ENCODE measurements at regions not wholly inside any gene's neighbourhood (a gene's known extent, or its start where the extent isn't known, plus 50 kb on each side); places are given as distances from the start of the nearest gene placed in this dataset.
"Not testable (repeated sequence)": the region's sequence is repeated elsewhere in the genome, so short reads cannot be mapped to it uniquely, and the experiment has no call there.

DNA sequence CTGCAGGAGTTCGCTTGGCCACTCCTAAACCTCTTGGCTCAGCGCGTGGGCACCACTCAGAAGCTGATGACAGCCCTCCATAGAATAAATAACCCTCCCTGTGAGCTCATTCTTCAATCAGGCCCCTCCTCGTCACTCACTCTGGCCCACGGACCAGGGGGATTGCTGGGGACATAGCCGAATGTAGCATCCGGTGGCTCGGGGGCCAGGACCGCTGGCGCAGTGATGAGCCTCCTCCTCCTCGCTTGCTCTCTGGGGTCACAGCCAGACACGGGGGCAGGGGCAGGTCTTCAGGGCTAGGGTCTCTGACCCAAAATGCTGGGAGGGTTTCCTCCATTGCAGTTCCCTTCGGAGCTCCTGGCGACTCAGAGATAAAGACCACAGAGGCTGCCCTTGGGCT, 79.9 kb downstream of the TFAP2C start:
- Histone ChIP-seq H3K27me3 (ENCODE audit: insufficient read depth, low read length) (no peaks in the 10 kb centered on the region), H3K36me3 (ENCODE audit: insufficient read depth, low read length) (no peaks in the 10 kb centered on the region), H3K27ac (ENCODE audit: low read depth, low read length) (no peak overlapping the region), H3K4me3 (ENCODE audit: low read depth, low read length) (no peak overlapping the region), H3K4me1 (ENCODE audit: control insufficient read depth, insufficient read depth, low read length, unreplicated experiment) (no peaks in the 10 kb centered on the region), H3K79me2 (ENCODE audit: control insufficient read depth, insufficient read depth, low read length, unreplicated experiment) (no peaks in the 10 kb centered on the region), H2AFZ (ENCODE audit: low read length, unreplicated experiment) (no peak overlapping the region)

DNA sequence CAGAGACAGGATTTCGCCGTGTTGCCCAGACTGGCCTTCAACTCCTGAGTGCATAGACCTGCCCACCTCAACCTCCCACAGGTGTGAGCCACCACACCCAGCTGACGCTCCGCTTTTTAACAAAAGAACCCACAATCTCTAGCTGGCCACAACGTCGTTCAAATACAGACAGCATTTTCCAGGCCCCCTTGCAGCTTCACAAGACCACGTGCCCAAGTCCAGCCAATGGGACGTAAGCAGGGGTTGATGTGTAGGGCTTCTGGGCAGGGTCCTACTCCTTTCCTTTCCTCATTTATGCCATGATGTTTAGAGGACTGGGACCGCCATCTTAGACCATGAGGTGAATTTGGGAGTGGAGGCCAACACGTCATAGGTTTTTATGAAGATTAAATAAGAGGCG, 81.0 kb downstream of the TFAP2C start:
- Histone ChIP-seq H3K36me3 (ENCODE audit: insufficient read depth, low read length) (no peaks in the 10 kb centered on the region), H3K27me3 (ENCODE audit: insufficient read depth, low read length) (no peaks in the 10 kb centered on the region), H3K4me1 (ENCODE audit: control insufficient read depth, insufficient read depth, low read length, unreplicated experiment) (no peaks in the 10 kb centered on the region), H3K27ac (ENCODE audit: low read depth, low read length) (no peak overlapping the region), H2AFZ (ENCODE audit: low read length, unreplicated experiment) (no peak overlapping the region), H3K79me2 (ENCODE audit: control insufficient read depth, insufficient read depth, low read length, unreplicated experiment) (no peaks in the 10 kb centered on the region), H3K4me3 (ENCODE audit: low read depth, low read length) (no peak overlapping the region)

DNA sequence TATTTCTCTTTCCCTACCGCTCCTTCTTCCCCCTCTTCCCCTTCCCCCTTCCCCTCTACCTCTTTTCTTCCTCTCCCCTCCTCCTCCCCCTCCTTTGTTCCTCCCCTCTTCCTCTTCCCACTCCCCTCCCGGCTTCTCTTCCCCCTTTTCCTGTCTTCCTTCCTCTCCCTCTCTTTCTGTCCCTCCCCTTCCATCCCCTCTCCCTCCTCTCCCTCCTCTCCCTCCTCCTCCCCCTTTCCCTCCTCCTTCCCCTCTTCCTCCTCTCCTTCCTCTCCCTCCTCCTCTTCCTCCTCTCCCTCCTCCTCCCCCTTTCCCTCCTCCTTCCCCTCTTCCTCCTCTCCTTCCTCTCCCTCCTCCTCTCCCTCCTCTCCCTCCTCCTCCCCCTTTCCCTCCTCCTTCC, 81.5 kb downstream of the TFAP2C start:
- not testable (repeated sequence) for H3K27ac ChIP-seq (ENCODE audit: low read depth, low read length); H3K36me3 ChIP-seq (ENCODE audit: insufficient read depth, low read length); H2AFZ ChIP-seq (ENCODE audit: low read length, unreplicated experiment); H3K79me2 ChIP-seq (ENCODE audit: control insufficient read depth, insufficient read depth, low read length, unreplicated experiment); H3K27me3 ChIP-seq (ENCODE audit: insufficient read depth, low read length); H3K4me1 ChIP-seq (ENCODE audit: control insufficient read depth, insufficient read depth, low read length, unreplicated experiment); H3K4me3 ChIP-seq (ENCODE audit: low read depth, low read length)

DNA sequence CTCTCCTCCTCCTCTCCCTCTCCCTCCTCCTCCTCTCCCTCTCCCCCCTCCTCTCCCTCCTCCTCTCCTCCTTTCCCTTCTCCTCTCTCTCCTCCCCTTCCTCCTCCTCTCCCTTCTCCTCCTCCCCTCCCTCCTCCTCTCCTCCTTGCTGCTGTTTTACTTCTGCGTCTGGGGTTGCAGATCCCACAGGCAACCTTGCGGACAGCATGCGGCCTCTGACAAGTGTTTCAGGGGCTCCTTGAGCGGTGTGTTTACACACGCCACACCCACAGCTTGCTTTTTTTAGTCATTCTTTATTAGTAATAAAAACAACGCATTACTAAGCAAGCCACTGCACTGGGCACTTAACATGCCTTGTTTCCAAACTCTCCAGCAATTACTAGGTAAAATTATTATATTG, 81.9 kb downstream of the TFAP2C start:
- no peaks in the 10 kb centered on the region for H3K79me2 ChIP-seq (ENCODE audit: control insufficient read depth, insufficient read depth, low read length, unreplicated experiment)
- no peaks in the 10 kb centered on the region for H3K4me1 ChIP-seq (ENCODE audit: control insufficient read depth, insufficient read depth, low read length, unreplicated experiment)
- H3K4me3 ChIP-seq (ENCODE audit: low read depth, low read length), result no peak overlapping the region
- H2AFZ ChIP-seq (ENCODE audit: low read length, unreplicated experiment), result no peak overlapping the region
- no peak overlapping the region for H3K27ac ChIP-seq (ENCODE audit: low read depth, low read length)
- no peaks in the 10 kb centered on the region for H3K36me3 ChIP-seq (ENCODE audit: insufficient read depth, low read length)
- no peaks in the 10 kb centered on the region for H3K27me3 ChIP-seq (ENCODE audit: insufficient read depth, low read length)

DNA sequence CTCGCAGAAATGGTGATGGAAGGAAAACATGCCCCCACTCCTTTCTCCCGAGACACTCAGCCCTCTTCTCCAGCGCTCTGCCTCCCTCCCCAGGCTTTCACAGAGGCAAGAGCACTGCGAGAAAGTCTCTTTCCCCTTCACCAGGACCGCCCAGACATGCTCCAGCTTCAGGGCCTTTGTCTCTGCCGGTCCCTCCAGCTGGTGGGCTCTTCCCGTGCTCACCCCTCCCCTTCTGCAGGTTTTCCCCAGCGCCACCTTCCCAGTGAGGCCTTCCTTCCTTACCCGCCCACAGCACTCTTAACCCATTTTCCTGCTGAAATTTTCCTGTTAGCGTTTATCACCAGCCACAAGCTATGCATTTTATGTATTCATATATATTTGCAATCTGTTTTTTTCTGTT, 86.2 kb downstream of the TFAP2C start:
- Histone ChIP-seq H3K36me3 (ENCODE audit: insufficient read depth, low read length) (no peaks in the 10 kb centered on the region), H2AFZ (ENCODE audit: low read length, unreplicated experiment) (no peak overlapping the region), H3K79me2 (ENCODE audit: control insufficient read depth, insufficient read depth, low read length, unreplicated experiment) (no peaks in the 10 kb centered on the region)

DNA sequence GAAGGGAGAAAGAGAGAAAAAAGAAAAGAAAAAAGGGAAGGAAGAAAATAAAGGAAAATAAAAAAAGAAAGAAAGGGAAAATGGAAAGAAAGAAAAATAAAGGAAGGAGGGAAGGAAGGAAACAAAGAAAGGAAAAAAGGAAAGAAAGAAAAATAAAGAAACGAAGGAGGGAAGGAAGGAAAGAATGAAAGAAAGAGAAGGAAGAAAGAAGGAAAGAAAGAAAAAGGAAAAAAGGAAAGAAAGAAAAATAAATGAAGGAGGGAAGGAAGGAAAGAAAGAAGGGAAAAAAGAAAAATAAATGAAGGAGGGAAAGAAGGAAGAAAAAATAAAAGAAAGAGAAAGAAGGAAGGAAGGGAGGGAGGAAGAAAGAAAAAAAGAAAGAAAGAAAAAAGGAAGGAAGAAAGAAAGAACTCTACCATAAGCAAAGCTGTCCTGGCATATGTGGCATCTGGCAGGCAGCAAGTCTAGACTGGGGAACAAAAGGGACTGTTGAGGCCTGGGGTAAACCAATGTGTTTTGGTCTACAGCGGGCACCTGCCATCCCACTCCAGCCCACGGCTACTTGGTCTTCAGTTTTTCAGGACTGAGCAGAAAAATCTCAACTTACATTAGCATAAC, 86.9 kb downstream of the TFAP2C start:
- Histone ChIP-seq H3K27me3 (ENCODE audit: insufficient read depth, low read length) (no peaks in the 10 kb centered on the region), H3K79me2 (ENCODE audit: control insufficient read depth, insufficient read depth, low read length, unreplicated experiment) (no peaks in the 10 kb centered on the region), H3K36me3 (ENCODE audit: insufficient read depth, low read length) (no peaks in the 10 kb centered on the region), H3K4me3 (ENCODE audit: low read depth, low read length) (no peak overlapping the region), H2AFZ (ENCODE audit: low read length, unreplicated experiment) (no peak overlapping the region), H3K4me1 (ENCODE audit: control insufficient read depth, insufficient read depth, low read length, unreplicated experiment) (no peaks in the 10 kb centered on the region), H3K27ac (ENCODE audit: low read depth, low read length) (no peak overlapping the region)

More for the DNA sequence above, 86.2 kb downstream of the TFAP2C start:
- no peak overlapping the region for H3K4me3 ChIP-seq (ENCODE audit: low read depth, low read length)
- no peaks in the 10 kb centered on the region for H3K27me3 ChIP-seq (ENCODE audit: insufficient read depth, low read length)
- no peak overlapping the region for H3K27ac ChIP-seq (ENCODE audit: low read depth, low read length)
- no peaks in the 10 kb centered on the region for H3K4me1 ChIP-seq (ENCODE audit: control insufficient read depth, insufficient read depth, low read length, unreplicated experiment)

DNA sequence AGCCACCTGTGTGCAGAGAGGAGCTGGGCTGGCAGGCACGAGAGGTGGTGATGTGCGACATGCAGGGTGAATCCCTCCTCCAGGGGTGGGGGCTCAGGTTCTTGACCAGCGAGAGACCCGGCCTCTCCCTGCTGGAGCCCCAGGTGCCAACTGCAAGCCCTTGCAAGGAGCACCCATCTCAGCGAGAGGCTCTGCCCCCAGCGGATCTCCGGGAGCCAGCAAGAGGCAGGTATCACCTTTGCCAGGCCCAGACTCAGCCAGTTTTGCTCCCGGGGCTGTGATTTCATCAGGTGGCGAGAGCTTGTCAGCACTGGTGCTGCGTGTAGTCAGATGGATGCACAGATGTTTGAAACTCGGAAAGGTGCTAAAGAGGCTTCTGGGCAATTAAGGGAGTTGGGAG, 87.7 kb downstream of the TFAP2C start:
- no peak overlapping the region for H3K27ac ChIP-seq (ENCODE audit: low read depth, low read length)
- no peak overlapping the region for H3K4me3 ChIP-seq (ENCODE audit: low read depth, low read length)

DNA sequence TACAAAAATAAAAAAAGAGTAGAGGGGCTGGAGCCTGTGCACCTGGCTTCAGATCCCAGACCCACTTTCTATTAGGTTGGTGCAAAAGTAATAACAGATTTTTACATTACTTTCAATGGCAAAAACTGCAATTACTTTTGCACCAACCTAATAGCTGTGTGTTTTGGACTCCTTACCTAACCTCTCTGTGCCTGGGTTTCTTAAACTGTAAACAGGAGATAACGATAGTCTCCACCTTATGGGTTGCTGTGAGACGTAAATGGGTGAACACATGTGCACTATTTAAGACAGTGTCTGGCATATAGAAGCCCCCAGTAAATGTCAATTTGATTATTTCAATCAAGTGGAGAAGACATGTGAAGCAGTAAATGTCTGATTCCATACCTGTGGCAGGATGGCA, 89.7 kb downstream of the TFAP2C start:
- Histone ChIP-seq H3K4me3 (ENCODE audit: low read depth, low read length) (no peak overlapping the region), H3K4me1 (ENCODE audit: control insufficient read depth, insufficient read depth, low read length, unreplicated experiment) (no peaks in the 10 kb centered on the region), H3K36me3 (ENCODE audit: insufficient read depth, low read length) (no peaks in the 10 kb centered on the region), H3K27ac (ENCODE audit: low read depth, low read length) (no peak overlapping the region), H3K27me3 (ENCODE audit: insufficient read depth, low read length) (no peaks in the 10 kb centered on the region), H2AFZ (ENCODE audit: low read length, unreplicated experiment) (no peak overlapping the region), H3K79me2 (ENCODE audit: control insufficient read depth, insufficient read depth, low read length, unreplicated experiment) (no peaks in the 10 kb centered on the region)

More for the DNA sequence above, 87.7 kb downstream of the TFAP2C start:
- Histone ChIP-seq H3K79me2 (ENCODE audit: control insufficient read depth, insufficient read depth, low read length, unreplicated experiment) (no peaks in the 10 kb centered on the region), H3K4me1 (ENCODE audit: control insufficient read depth, insufficient read depth, low read length, unreplicated experiment) (no peaks in the 10 kb centered on the region), H2AFZ (ENCODE audit: low read length, unreplicated experiment) (no peak overlapping the region), H3K27me3 (ENCODE audit: insufficient read depth, low read length) (no peaks in the 10 kb centered on the region), H3K36me3 (ENCODE audit: insufficient read depth, low read length) (no peaks in the 10 kb centered on the region)

DNA sequence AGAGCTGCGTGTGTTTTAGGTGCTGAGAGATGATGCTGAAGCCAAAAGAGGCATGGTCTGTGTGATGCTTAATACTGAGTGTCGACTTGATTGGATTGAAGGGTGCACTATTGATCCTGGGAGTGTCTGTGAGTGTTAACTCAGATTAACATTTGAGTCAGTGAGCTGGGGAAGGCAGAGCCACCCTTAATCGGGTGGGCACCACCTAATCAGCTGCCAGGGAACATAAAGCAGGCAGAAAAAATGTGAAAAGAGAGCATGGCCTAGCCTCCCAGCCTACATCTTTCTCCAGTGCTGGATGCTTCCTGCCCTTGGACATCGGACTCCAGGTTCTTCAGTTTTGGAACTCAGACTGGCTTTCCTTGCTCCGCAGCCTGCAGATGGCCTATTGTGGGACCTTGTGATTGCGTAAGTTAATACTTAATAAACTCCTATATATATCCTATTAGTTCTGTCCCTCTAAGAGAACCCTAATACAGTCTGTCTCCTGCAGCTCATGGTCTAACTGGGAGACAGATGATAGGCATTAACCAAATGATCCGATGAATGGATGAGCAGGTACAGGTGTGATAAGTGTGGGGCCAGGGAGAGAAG, 91.6 kb downstream of the TFAP2C start:
- no peak overlapping the region for H3K27ac ChIP-seq (ENCODE audit: low read depth, low read length)
- no peaks in the 10 kb centered on the region for H3K4me1 ChIP-seq (ENCODE audit: control insufficient read depth, insufficient read depth, low read length, unreplicated experiment)
- H3K4me3 ChIP-seq (ENCODE audit: low read depth, low read length), result no peak overlapping the region
- H3K79me2 ChIP-seq (ENCODE audit: control insufficient read depth, insufficient read depth, low read length, unreplicated experiment), result no peaks in the 10 kb centered on the region
- no peaks in the 10 kb centered on the region for H3K36me3 ChIP-seq (ENCODE audit: insufficient read depth, low read length)
- no peak overlapping the region for H2AFZ ChIP-seq (ENCODE audit: low read length, unreplicated experiment)
- H3K27me3 ChIP-seq (ENCODE audit: insufficient read depth, low read length), result no peaks in the 10 kb centered on the region

DNA sequence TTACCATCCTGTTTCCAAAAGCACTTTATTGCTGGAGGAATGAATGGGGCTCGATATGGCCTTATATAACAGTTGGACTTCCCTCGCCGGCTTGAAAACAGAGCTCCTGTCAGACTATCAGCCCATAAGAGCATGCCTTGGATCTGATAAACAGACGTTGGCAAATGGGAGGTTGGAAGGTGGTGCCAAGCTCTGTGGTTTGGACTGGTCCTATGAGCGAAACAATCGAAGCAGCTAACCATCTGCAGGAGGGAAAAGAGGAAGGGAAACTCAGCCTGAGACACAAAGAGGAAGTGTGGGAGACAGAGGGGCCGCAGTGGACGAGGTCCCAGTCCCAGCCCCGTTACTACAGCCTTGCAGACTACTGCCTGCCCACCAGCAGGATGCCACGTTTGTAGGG, 92.9 kb downstream of the TFAP2C start:
- H2AFZ ChIP-seq (ENCODE audit: low read length, unreplicated experiment), result no peak overlapping the region
- H3K27me3 ChIP-seq (ENCODE audit: insufficient read depth, low read length), result no peaks in the 10 kb centered on the region
- no peak overlapping the region for H3K27ac ChIP-seq (ENCODE audit: low read depth, low read length)
- no peak overlapping the region for H3K4me3 ChIP-seq (ENCODE audit: low read depth, low read length)
- H3K79me2 ChIP-seq (ENCODE audit: control insufficient read depth, insufficient read depth, low read length, unreplicated experiment), result no peaks in the 10 kb centered on the region
- no peaks in the 10 kb centered on the region for H3K4me1 ChIP-seq (ENCODE audit: control insufficient read depth, insufficient read depth, low read length, unreplicated experiment)
- H3K36me3 ChIP-seq (ENCODE audit: insufficient read depth, low read length), result no peaks in the 10 kb centered on the region

DNA sequence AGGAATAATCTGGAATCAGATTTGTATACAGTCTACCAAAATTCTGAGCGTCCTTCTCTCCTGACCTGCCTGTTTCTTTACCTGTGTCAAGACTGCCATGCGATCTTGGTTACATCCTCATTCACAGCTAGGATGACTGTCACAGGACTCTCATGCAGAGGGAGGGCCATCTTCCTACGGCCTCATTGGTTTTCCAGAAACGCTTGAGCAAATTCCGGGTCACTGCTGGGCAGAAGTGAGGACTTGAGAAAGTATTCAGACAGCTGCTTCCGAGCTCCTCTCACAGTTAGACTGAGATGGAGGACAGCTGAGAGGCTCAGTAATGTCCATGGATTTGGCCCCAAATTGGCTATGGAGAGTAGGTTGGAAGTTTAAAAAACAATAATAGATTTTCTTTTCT, 94.2 kb downstream of the TFAP2C start:
- no peaks in the 10 kb centered on the region for H3K36me3 ChIP-seq (ENCODE audit: insufficient read depth, low read length)
- H3K27ac ChIP-seq (ENCODE audit: low read depth, low read length), result no peak overlapping the region
- no peaks in the 10 kb centered on the region for H3K79me2 ChIP-seq (ENCODE audit: control insufficient read depth, insufficient read depth, low read length, unreplicated experiment)
- no peak overlapping the region for H3K4me3 ChIP-seq (ENCODE audit: low read depth, low read length)
- H3K4me1 ChIP-seq (ENCODE audit: control insufficient read depth, insufficient read depth, low read length, unreplicated experiment), result no peaks in the 10 kb centered on the region
- no peaks in the 10 kb centered on the region for H3K27me3 ChIP-seq (ENCODE audit: insufficient read depth, low read length)
- no peak overlapping the region for H2AFZ ChIP-seq (ENCODE audit: low read length, unreplicated experiment)

Measured in ACC112 (cell line).